PFSK-1 (cell line): ENCODE measurements at regions not wholly inside any gene's neighbourhood (a gene's known extent, or its start where the extent isn't known, plus 50 kb on each side); places are given as distances from the start of the nearest gene placed in this dataset.

ENCODE experiments used
- TAF1 ChIP-seq: IDR thresholded peaks from 2 replicates; pipeline ENCODE4 v1.6.1; 2012; ENCODE audit warnings: low read length, control low read depth, borderline replicate concordance; ENCODE audit not compliant: insufficient read depth
- TF ChIP-seq, protein P1 (sequence below), 2 experiments: IDR thresholded peaks; 2 replicates each; pipeline versions ENCODE4 v1.6.1 to v1.8.0; 2011 to 2012; ENCODE audit warnings: low read depth in 2 of 2, low read length in 2 of 2, control low read depth in 1 of 2, inconsistent platforms in 1 of 2, mild to moderate bottlenecking in 1 of 2, moderate library complexity in 1 of 2; ENCODE audit not compliant: insufficient read depth in 1 of 2

- no peak for TF ChIP-seq TAF1
- TF ChIP-seq, protein P1, sequence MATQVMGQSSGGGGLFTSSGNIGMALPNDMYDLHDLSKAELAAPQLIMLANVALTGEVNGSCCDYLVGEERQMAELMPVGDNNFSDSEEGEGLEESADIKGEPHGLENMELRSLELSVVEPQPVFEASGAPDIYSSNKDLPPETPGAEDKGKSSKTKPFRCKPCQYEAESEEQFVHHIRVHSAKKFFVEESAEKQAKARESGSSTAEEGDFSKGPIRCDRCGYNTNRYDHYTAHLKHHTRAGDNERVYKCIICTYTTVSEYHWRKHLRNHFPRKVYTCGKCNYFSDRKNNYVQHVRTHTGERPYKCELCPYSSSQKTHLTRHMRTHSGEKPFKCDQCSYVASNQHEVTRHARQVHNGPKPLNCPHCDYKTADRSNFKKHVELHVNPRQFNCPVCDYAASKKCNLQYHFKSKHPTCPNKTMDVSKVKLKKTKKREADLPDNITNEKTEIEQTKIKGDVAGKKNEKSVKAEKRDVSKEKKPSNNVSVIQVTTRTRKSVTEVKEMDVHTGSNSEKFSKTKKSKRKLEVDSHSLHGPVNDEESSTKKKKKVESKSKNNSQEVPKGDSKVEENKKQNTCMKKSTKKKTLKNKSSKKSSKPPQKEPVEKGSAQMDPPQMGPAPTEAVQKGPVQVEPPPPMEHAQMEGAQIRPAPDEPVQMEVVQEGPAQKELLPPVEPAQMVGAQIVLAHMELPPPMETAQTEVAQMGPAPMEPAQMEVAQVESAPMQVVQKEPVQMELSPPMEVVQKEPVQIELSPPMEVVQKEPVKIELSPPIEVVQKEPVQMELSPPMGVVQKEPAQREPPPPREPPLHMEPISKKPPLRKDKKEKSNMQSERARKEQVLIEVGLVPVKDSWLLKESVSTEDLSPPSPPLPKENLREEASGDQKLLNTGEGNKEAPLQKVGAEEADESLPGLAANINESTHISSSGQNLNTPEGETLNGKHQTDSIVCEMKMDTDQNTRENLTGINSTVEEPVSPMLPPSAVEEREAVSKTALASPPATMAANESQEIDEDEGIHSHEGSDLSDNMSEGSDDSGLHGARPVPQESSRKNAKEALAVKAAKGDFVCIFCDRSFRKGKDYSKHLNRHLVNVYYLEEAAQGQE (IDR thresholded peaks at IDR 0.05; ENCODE audit: insufficient read depth in 1 of 2, low read depth in 2 of 2, low read length in 2 of 2), result no peak
These were observed 1089.4 kb upstream of the MIR17HG start for GRCh38 chr13:90258129-90258528.
